CD8-positive, alpha-beta memory T cell (primary cell): ENCODE measurements at regions not wholly inside any gene's neighbourhood (a gene's known extent, or its start where the extent isn't known, plus 50 kb on each side); places are given as distances from the start of the nearest gene placed in this dataset.

Experiments used
- CTCF ChIA-PET: fragments of 350-600 bp; sonication (Branson Sonifier 250); formaldehyde crosslinking; loops from one replicate; lab custom pipeline; 2021; ENCODE audit warnings: antibody characterized with exemption; lab: Charles Lee
- POLR2A ChIA-PET: fragments of 350-600 bp; sonication (Branson Sonifier 250); formaldehyde crosslinking; loops from one replicate; lab custom pipeline; 2021; ENCODE audit warnings: antibody characterized with exemption; lab: Charles Lee
- DNase-seq, 5 donors: peaks; one replicate each; pipeline versions ENCODE4 v3.0.0 to v3.0.0-alpha.2; 2020 to 2022; ENCODE audit warnings: mixed read lengths in 1 of 5
- H3K27ac ChIP-seq: one replicate; pipeline ENCODE4 v1.7.0; 2013; ENCODE audit warnings: low read depth, mild to moderate bottlenecking, low read length, moderate library complexity
- H3K27me3 ChIP-seq: 2 replicates; pipeline ENCODE4 v1.7.0; 2013; ENCODE audit warnings: low read length, mild to moderate bottlenecking; ENCODE audit not compliant: insufficient read depth, poor library complexity, severe bottlenecking
- H3K36me3 ChIP-seq: 2 replicates; pipeline ENCODE4 v1.7.0; 2013; ENCODE audit warnings: mild to moderate bottlenecking, low read length, moderate library complexity; ENCODE audit not compliant: insufficient read depth
- H3K4me1 ChIP-seq: 2 replicates; pipeline ENCODE4 v1.7.0; 2013; ENCODE audit warnings: mild to moderate bottlenecking, low read length, moderate library complexity; ENCODE audit not compliant: insufficient read depth
- H3K4me3 ChIP-seq: 2 replicates; pipeline ENCODE4 v1.7.0; 2013; ENCODE audit warnings: mild to moderate bottlenecking, low read length
- H3K9me3 ChIP-seq: 2 replicates; pipeline ENCODE4 v1.7.0; 2013; ENCODE audit warnings: mild to moderate bottlenecking, low read length
- H3K27ac Mint-ChIP-seq, 8 donors: one replicate each; pipeline ENCODE4 v1.8.0; 2020 to 2021; ENCODE audit warnings: mixed read lengths in 8 of 8, mild to moderate bottlenecking in 6 of 8, inconsistent platforms in 3 of 8, moderate library complexity in 3 of 8
- H3K27me3 Mint-ChIP-seq, 2 donors: one replicate each; pipeline ENCODE4 v1.8.0; 2020 to 2021; ENCODE audit warnings: mixed read lengths in 2 of 2, mild to moderate bottlenecking in 1 of 2, moderate library complexity in 1 of 2
- H3K36me3 Mint-ChIP-seq, 3 donors: one replicate each; pipeline ENCODE4 v1.8.0; 2020 to 2021; ENCODE audit warnings: mixed read lengths in 3 of 3, inconsistent platforms in 1 of 3, mild to moderate bottlenecking in 1 of 3
- H3K4me1 Mint-ChIP-seq, 3 donors: one replicate each; pipeline ENCODE4 v1.8.0; 2020 to 2021; ENCODE audit warnings: mixed read lengths in 3 of 3, inconsistent platforms in 1 of 3, mild to moderate bottlenecking in 1 of 3
- H3K4me3 Mint-ChIP-seq, 7 donors: one replicate each; pipeline ENCODE4 v1.8.0; 2020 to 2021; ENCODE audit warnings: mixed read lengths in 7 of 7, mild to moderate bottlenecking in 6 of 7, moderate library complexity in 4 of 7, inconsistent platforms in 2 of 7
- H3K9me3 Mint-ChIP-seq, 5 donors: one replicate each; pipeline ENCODE4 v1.8.0; 2020 to 2022; ENCODE audit warnings: mixed read lengths in 5 of 5, mild to moderate bottlenecking in 3 of 5, moderate library complexity in 2 of 5, inconsistent platforms in 1 of 5

DNA sequence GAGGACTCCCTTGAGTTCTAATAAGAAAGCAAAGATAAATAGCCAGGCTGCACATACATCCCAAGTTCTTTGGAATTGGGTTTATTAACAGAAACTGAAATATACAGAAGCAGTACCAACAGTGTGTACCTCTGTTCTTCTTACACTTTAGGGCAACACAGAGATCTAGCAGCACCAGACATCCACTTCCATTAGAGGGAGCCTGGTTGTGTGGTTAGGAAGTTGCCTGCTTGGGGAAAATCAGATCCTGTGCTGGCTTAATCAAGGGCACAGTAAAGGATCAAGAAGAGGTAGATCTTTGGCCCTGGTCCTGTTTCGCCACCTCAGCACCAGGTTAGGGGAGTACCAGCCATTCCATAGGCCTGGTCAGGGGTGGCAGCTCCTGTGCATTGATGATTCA is 231.1 kb upstream of the ARHGAP24 start:
- POLR2A ChIA-PET, result no interaction called here
- Histone ChIP-seq H3K4me1 (no peaks in the 10 kb centered on the region), H3K36me3 (no peaks in the 10 kb centered on the region), H3K27me3 (no peaks in the 10 kb centered on the region), H3K4me3 (no peak overlapping the region), H3K9me3 (no peaks in the 10 kb centered on the region), H3K27ac (no peak overlapping the region)
- Mint-ChIP-seq H3K4me1 (no peaks in the 10 kb centered on the region), H3K4me3 (no peak overlapping the region), H3K27me3 (peaks cover 0 to 3% of the 10 kb centered on the region in 2 donors), H3K36me3 (no peaks in the 10 kb centered on the region), H3K9me3 (peaks cover 3 to 13% (median 9%) of the 10 kb centered on the region in 5 donors), H3K27ac (no peak overlapping the region)
- DNase-seq, result no peak
- CTCF ChIA-PET, result no interaction called here

DNA sequence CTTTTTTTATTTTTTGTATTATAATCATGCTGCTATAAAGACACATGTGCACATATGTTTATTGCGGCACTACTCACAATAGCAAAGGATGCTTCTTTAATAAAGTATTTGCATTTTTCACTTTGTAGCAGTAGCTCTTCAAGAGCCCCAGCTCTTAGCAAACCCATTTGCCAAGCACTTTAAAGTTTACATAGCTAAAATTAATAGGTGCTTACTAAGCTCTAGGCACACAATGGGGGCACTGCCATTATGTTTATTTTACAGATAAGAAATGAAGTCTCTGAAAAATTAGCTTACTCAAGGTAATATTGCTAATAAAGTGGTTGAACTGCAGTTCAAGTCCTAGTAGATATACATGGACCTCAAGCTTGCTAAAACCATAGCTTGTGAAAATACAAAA is 230.3 kb upstream of the ARHGAP24 start:
- Mint-ChIP-seq H3K27me3 (peaks cover 0 to 3% of the 10 kb centered on the region in 2 donors), H3K9me3 (peaks cover 3 to 12% (median 8%) of the 10 kb centered on the region in 5 donors)
- CTCF ChIA-PET, result no interaction called here

DNA sequence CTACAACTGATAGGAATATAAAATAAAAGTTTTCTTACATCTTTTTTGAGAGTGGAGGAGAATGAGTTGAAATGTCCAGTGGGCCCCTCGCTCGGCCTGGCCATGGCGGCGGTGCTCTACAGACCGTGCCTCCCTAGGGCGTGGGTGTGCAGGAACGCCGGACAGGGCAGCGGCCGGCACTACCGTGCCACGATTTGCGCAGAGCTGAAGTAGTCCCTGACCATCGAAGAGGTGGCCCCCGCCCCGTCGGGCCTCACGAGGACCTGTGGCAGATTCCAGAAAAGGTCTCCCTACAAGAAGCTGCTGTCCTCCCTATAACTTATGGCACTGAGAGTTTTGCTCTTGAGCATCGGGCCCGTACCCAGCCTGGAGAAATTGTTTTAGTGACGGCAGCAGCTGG is 228.9 kb upstream of the ARHGAP24 start:
- Histone ChIP-seq H3K4me3 (no peak overlapping the region), H3K36me3 (no peaks in the 10 kb centered on the region), H3K27ac (no peak overlapping the region), H3K27me3 (no peaks in the 10 kb centered on the region), H3K9me3 (no peaks in the 10 kb centered on the region), H3K4me1 (no peaks in the 10 kb centered on the region)
- H3K27ac Mint-ChIP-seq, result no peak overlapping the region
- no peak for DNase-seq
- no peaks in the 10 kb centered on the region for H3K4me1 Mint-ChIP-seq
- POLR2A ChIA-PET, result no interaction called here
- CTCF ChIA-PET, result no interaction called here
- H3K4me3 Mint-ChIP-seq, result no peak overlapping the region
- peaks cover 3 to 9% (median 7%) of the 10 kb centered on the region in 5 donors for H3K9me3 Mint-ChIP-seq
- no peaks in the 10 kb centered on the region for H3K36me3 Mint-ChIP-seq
- peaks cover 0 to 3% of the 10 kb centered on the region in 2 donors for H3K27me3 Mint-ChIP-seq

More for the DNA sequence above, 230.3 kb upstream of the ARHGAP24 start:
- no peaks in the 10 kb centered on the region for H3K36me3 ChIP-seq
- H3K4me3 ChIP-seq, result no peak overlapping the region
- no peaks in the 10 kb centered on the region for H3K27me3 ChIP-seq
- POLR2A ChIA-PET, result no interaction called here
- no peak overlapping the region for H3K27ac ChIP-seq
- Mint-ChIP-seq H3K27ac (no peak overlapping the region), H3K36me3 (no peaks in the 10 kb centered on the region), H3K4me1 (no peaks in the 10 kb centered on the region), H3K4me3 (no peak overlapping the region)
- no peak for DNase-seq
- no peaks in the 10 kb centered on the region for H3K4me1 ChIP-seq
- H3K9me3 ChIP-seq, result no peaks in the 10 kb centered on the region

DNA sequence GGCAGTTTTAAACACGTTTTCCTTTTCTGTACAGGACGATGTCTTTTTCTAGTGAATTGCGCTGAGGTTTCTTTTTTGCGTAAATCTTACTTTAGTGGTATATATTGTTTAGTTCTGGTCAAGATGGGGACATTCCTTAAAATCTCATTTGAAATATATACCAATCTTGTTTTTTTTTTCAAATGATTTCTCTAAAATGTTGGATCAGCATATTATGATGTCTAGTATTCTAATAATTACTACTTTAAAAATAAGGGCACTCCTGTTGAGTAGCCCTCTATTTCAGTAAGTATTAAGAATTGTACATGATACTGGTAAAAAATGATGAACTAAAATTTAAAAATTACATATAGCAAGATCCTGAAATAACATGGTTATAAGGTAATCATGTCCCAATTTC is 224.1 kb upstream of the ARHGAP24 start:
- H3K27ac ChIP-seq, result no peak overlapping the region
- no peaks in the 10 kb centered on the region for H3K4me1 ChIP-seq
- no peaks in the 10 kb centered on the region for H3K36me3 Mint-ChIP-seq
- no peak overlapping the region for H3K4me3 ChIP-seq
- no peak overlapping the region for H3K4me3 Mint-ChIP-seq
- H3K9me3 ChIP-seq, result no peaks in the 10 kb centered on the region
- H3K4me1 Mint-ChIP-seq, result no peaks in the 10 kb centered on the region
- no peaks in the 10 kb centered on the region for H3K27me3 ChIP-seq
- H3K36me3 ChIP-seq, result no peaks in the 10 kb centered on the region
- CTCF ChIA-PET, result no interaction called here
- H3K9me3 Mint-ChIP-seq, result peaks cover 11 to 23% (median 13%) of the 10 kb centered on the region in 5 donors
- no peaks in the 10 kb centered on the region for H3K27me3 Mint-ChIP-seq
- no peak for DNase-seq
- POLR2A ChIA-PET, result no interaction called here
- H3K27ac Mint-ChIP-seq, result no peak overlapping the region

DNA sequence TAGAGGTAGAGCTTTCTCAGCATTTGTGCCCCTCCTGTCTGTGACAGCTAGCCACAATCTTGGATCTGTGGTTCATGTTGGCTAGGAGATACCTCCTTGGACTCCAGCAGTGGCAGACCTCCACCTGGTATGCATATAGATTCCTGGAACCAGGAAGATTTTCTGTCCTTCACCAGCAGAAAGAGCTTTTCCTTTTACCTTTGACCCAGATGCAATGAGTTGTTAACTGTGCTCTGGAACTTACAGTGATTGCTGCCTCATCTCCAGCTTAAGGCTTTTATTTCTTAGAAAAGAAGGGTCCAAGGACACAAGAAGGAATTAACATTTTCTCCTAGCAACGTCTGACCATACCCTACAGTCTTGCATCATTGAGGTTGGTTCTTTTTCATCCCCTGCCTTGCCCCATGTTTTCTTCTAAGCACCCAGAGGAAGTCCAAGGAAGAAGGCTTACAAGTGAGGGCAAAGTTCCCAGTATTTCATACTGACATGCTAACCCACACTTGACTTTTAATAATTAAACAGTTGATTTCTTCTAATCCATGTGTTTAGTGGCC is 217.1 kb upstream of the ARHGAP24 start:
- ChIA-PET POLR2A (no interaction called here), CTCF (no interaction called here)
- H3K36me3 Mint-ChIP-seq, result no peaks in the 10 kb centered on the region

DNA sequence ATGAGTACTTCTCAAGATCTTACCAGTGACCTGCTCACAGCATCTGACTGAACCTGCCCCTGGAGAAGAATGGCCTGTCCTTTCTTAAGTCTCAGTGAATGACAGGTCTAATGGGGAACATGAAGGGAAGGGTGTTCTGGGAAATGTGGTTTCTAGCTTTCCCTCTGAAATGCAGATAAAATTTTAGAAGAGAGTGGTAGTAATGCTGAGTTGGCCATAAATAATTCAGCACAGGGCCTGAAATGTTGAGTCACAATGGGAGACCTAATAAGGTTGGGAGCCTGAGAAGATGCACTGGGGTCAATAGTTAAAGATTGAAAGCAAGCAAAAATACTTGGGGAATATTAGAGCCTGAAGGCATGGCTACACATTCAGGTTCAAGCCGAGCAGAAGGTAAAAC is 214.9 kb upstream of the ARHGAP24 start:
- ChIA-PET CTCF (no interaction called here), POLR2A (no interaction called here)
- no peak for DNase-seq
- H3K36me3 ChIP-seq, result no peaks in the 10 kb centered on the region
- no peaks in the 10 kb centered on the region for H3K9me3 ChIP-seq
- no peak overlapping the region for H3K27ac ChIP-seq
- H3K4me1 ChIP-seq, result no peaks in the 10 kb centered on the region
- Mint-ChIP-seq H3K27me3 (no peaks in the 10 kb centered on the region), H3K4me1 (no peaks in the 10 kb centered on the region), H3K4me3 (no peak overlapping the region), H3K9me3 (peaks cover 5 to 14% (median 7%) of the 10 kb centered on the region in 5 donors), H3K36me3 (no peaks in the 10 kb centered on the region), H3K27ac (no peak overlapping the region)
- H3K27me3 ChIP-seq, result no peaks in the 10 kb centered on the region
- no peak overlapping the region for H3K4me3 ChIP-seq

More for the DNA sequence above, 217.1 kb upstream of the ARHGAP24 start:
- Histone ChIP-seq H3K9me3 (no peaks in the 10 kb centered on the region), H3K36me3 (no peaks in the 10 kb centered on the region), H3K4me1 (no peaks in the 10 kb centered on the region), H3K27ac (no peak overlapping the region), H3K4me3 (no peak overlapping the region), H3K27me3 (no peaks in the 10 kb centered on the region)
- Mint-ChIP-seq H3K27ac (no peak overlapping the region), H3K27me3 (no peaks in the 10 kb centered on the region), H3K4me3 (no peak overlapping the region), H3K4me1 (no peaks in the 10 kb centered on the region), H3K9me3 (peaks cover 11 to 16% (median 13%) of the 10 kb centered on the region in 5 donors)
- no peak for DNase-seq

DNA sequence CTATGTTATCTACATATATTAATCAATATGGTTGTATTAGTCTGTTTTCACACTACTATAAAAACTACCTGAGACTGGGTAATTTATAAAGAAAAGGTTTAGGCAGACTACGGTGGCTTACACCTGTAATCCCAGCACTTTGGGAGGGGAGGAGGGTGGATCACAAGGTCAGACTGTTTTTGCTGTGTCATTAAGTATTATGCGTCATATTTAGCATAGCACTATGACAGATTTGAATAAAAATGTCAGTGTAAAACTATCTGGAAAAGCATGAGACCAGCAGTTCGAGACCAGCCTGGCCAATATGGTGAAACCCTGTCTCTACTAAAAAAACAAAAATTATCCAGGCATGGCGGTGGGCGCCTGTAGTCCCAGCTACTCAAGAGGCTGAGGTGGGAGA is 209.7 kb upstream of the ARHGAP24 start:
- no peak for DNase-seq
- CTCF ChIA-PET, result no interaction called here
- Mint-ChIP-seq H3K36me3 (no peaks in the 10 kb centered on the region), H3K9me3 (peaks cover 0 to 10% (median 4%) of the 10 kb centered on the region in 5 donors), H3K27me3 (no peaks in the 10 kb centered on the region), H3K27ac (no peak overlapping the region), H3K4me3 (no peak overlapping the region), H3K4me1 (no peaks in the 10 kb centered on the region)
- Histone ChIP-seq H3K9me3 (no peaks in the 10 kb centered on the region), H3K36me3 (no peaks in the 10 kb centered on the region), H3K4me1 (no peaks in the 10 kb centered on the region), H3K4me3 (no peak overlapping the region), H3K27me3 (no peaks in the 10 kb centered on the region), H3K27ac (no peak overlapping the region)
- POLR2A ChIA-PET, result no interaction called here

DNA sequence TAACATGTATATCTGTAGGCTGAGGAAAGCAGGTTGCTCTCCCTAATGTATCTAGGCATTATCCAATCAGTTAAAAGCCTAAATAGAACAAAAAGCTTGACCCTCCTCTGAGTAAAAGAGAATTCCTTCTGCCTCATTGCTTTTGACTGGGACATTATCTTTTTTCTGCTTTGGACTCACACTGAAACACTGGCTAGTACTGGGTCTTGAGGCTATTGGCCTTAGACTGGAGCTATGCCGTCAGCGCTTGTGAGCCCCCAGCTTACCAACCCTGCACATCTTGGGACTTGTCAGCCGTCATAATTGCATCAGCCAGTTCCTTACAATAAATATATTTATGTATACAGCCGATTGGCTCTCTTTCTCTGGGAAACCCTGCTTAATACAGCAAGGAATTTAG is 206.8 kb upstream of the ARHGAP24 start:
- Mint-ChIP-seq H3K27ac (no peak overlapping the region), H3K4me1 (no peaks in the 10 kb centered on the region), H3K4me3 (no peak overlapping the region), H3K9me3 (peaks cover 4 to 21% (median 13%) of the 10 kb centered on the region in 5 donors), H3K36me3 (no peaks in the 10 kb centered on the region), H3K27me3 (no peaks in the 10 kb centered on the region)
- H3K27me3 ChIP-seq, result no peaks in the 10 kb centered on the region
- no peaks in the 10 kb centered on the region for H3K9me3 ChIP-seq
- H3K36me3 ChIP-seq, result no peaks in the 10 kb centered on the region
- CTCF ChIA-PET, result no interaction called here
- H3K4me3 ChIP-seq, result no peak overlapping the region
- no peak for DNase-seq
- POLR2A ChIA-PET, result no interaction called here
- H3K4me1 ChIP-seq, result no peaks in the 10 kb centered on the region
- no peak overlapping the region for H3K27ac ChIP-seq
